Upper lobe of right lung (tissue), 1 donor: ENCODE measurements at regions not wholly inside any gene's neighbourhood (a gene's known extent, or its start where the extent isn't known, plus 50 kb on each side); places are given as distances from the start of the nearest gene placed in this dataset.

Source experiments
- ATAC-seq: fragments of 200-7000 bp; cut with Tn5 transposase; one replicate; pipeline ENCODE4 v1.9.1; 2020; ENCODE audit warnings: mild to moderate bottlenecking, moderate library complexity
- DNase-seq: peaks from one replicate; pipeline ENCODE4 v3.0.0-alpha.2; 2020
- H3K27ac ChIP-seq: fragments of 200-600 bp; one replicate; pipeline ENCODE4 v1.8.0; 2022
- H3K27me3 ChIP-seq: fragments of 200-600 bp; one replicate; pipeline ENCODE4 v1.8.0; 2022; ENCODE audit warnings: mild to moderate bottlenecking
- H3K36me3 ChIP-seq: fragments of 200-600 bp; one replicate; pipeline ENCODE4 v1.8.0; 2022
- H3K4me1 ChIP-seq: fragments of 200-600 bp; one replicate; pipeline ENCODE4 v1.8.0; 2022
- H3K4me3 ChIP-seq: fragments of 200-600 bp; one replicate; pipeline ENCODE4 v1.8.0; 2022; ENCODE audit warnings: mild to moderate bottlenecking
- H3K9me3 ChIP-seq: fragments of 200-600 bp; one replicate; pipeline ENCODE4 v1.8.0; 2022
- CTCF ChIP-seq: fragments of 200-600 bp; IDR thresholded peaks from one replicate; pipeline ENCODE4 v1.8.0; 2022; ENCODE audit warnings: antibody characterized with exemption
- intact Hi-C: fragments of 100-400 bp; cut with DNase I; formaldehyde crosslinking; loops from one replicate; pipeline ENCODE4 v1.11.0; 2022
- donor health status: DM: no; HTN: yes; CAD: no; lungs with severe emphysema.

GRCh38 chr5:91707521-91707841 lies 324.4 kb upstream of the ARRDC3 start:
- Histone ChIP-seq H3K4me3 (no peak overlapping the region), H3K36me3 (no peaks in the 10 kb centered on the region), H3K27ac (no peak overlapping the region), H3K4me1 (no peaks in the 10 kb centered on the region), H3K27me3 (no peaks in the 10 kb centered on the region), H3K9me3 (no peaks in the 10 kb centered on the region)
- ATAC-seq (no peak), DNase-seq (no peak)
- intact Hi-C loops, result no loop called here
- no peak for TF ChIP-seq CTCF

- DNase-seq, result no peak
- Histone ChIP-seq H3K4me3 (no peak overlapping the region), H3K27me3 (no peaks in the 10 kb centered on the region), H3K9me3 (no peaks in the 10 kb centered on the region), H3K36me3 (no peaks in the 10 kb centered on the region), H3K4me1 (no peaks in the 10 kb centered on the region), H3K27ac (no peak overlapping the region)
- no peak for ATAC-seq
- intact Hi-C loops, result no loop called here
- TF ChIP-seq CTCF, result no peak
Observed at GRCh38 chr5:91706785-91707520, 323.8 kb upstream of the ARRDC3 start.

GRCh38 chr5:91703128-91703527 lies 320.0 kb upstream of the ARRDC3 start:
- ATAC-seq, result no peak

GRCh38 chr5:91699429-91699828 lies 316.3 kb upstream of the ARRDC3 start:
- DNase-seq (no peak), ATAC-seq (no peak)
- Histone ChIP-seq H3K4me1 (no peaks in the 10 kb centered on the region), H3K4me3 (no peak overlapping the region), H3K36me3 (no peaks in the 10 kb centered on the region), H3K27ac (no peak overlapping the region), H3K9me3 (no peaks in the 10 kb centered on the region), H3K27me3 (no peaks in the 10 kb centered on the region)
- intact Hi-C loops, result no loop called here
- TF ChIP-seq CTCF, result no peak

More at GRCh38 chr5:91703128-91703527, 320.0 kb upstream of the ARRDC3 start:
- Histone ChIP-seq H3K27me3 (no peaks in the 10 kb centered on the region), H3K9me3 (no peaks in the 10 kb centered on the region), H3K27ac (no peak overlapping the region), H3K4me3 (no peak overlapping the region), H3K36me3 (no peaks in the 10 kb centered on the region), H3K4me1 (no peaks in the 10 kb centered on the region)
- no peak for DNase-seq
- TF ChIP-seq CTCF, result no peak
- intact Hi-C loops, result no loop called here

GRCh38 chr5:91691592-91691991 lies 308.5 kb upstream of the ARRDC3 start:
- no peak for TF ChIP-seq CTCF
- no peak for DNase-seq
- no peak for ATAC-seq
- H3K4me3 ChIP-seq, result no peak overlapping the region
- no peaks in the 10 kb centered on the region for H3K9me3 ChIP-seq
- H3K4me1 ChIP-seq, result no peaks in the 10 kb centered on the region
- H3K36me3 ChIP-seq, result no peaks in the 10 kb centered on the region
- no peak overlapping the region for H3K27ac ChIP-seq
- H3K27me3 ChIP-seq, result no peaks in the 10 kb centered on the region
- intact Hi-C loops, result no loop called here

GRCh38 chr5:91690921-91691320 lies 307.8 kb upstream of the ARRDC3 start:
- H3K4me1 ChIP-seq, result no peaks in the 10 kb centered on the region
- TF ChIP-seq CTCF, result no peak
- H3K36me3 ChIP-seq, result no peaks in the 10 kb centered on the region
- no peak overlapping the region for H3K4me3 ChIP-seq
- no peaks in the 10 kb centered on the region for H3K9me3 ChIP-seq
- no peak overlapping the region for H3K27ac ChIP-seq
- intact Hi-C loops, result no loop called here
- DNase-seq (no peak), ATAC-seq (no peak)
- H3K27me3 ChIP-seq, result no peaks in the 10 kb centered on the region
